ENCODE measurements at regions not wholly inside any gene's neighbourhood (a gene's known extent, or its start where the extent isn't known, plus 50 kb on each side); places are given as distances from the start of the nearest gene placed in this dataset.

- DNase-seq (ENCODE audit: low read depth) = no peak
- H3K4me3 ChIP-seq (ENCODE audit: low read length) = no peak overlapping the region
- TF ChIP-seq CTCF (conservative IDR thresholded peaks at IDR 0.05; ENCODE audit: low read length) = no peak
Measured at GRCh38 chr5:105782501-105782900, 1888.2 kb downstream of the EFNA5 start.

GRCh38 chr5:105773241-105773640 is 1897.5 kb downstream of the EFNA5 start:
- TF ChIP-seq CTCF (conservative IDR thresholded peaks at IDR 0.05; ENCODE audit: low read length) = no peak
- H3K4me3 ChIP-seq (ENCODE audit: low read length) = no peak overlapping the region
- DNase-seq (ENCODE audit: low read depth) = no peak

GRCh38 chr5:105767267-105767666 is 1903.5 kb downstream of the EFNA5 start:
- no peak overlapping the region for H3K4me3 ChIP-seq (ENCODE audit: low read length)
- DNase-seq (ENCODE audit: low read depth) = no peak
- TF ChIP-seq CTCF (conservative IDR thresholded peaks at IDR 0.05; ENCODE audit: low read length) = no peak

GRCh38 chr5:105762728-105763127 is 1908.0 kb downstream of the EFNA5 start:
- no peak for TF ChIP-seq CTCF (conservative IDR thresholded peaks at IDR 0.05; ENCODE audit: low read length)
- H3K4me3 ChIP-seq (ENCODE audit: low read length) = no peak overlapping the region
- DNase-seq (ENCODE audit: low read depth) = no peak

- H3K4me3 ChIP-seq (ENCODE audit: low read length) = no peak overlapping the region
Measured at GRCh38 chr5:105754056-105754455, 1916.7 kb downstream of the EFNA5 start.

DNA sequence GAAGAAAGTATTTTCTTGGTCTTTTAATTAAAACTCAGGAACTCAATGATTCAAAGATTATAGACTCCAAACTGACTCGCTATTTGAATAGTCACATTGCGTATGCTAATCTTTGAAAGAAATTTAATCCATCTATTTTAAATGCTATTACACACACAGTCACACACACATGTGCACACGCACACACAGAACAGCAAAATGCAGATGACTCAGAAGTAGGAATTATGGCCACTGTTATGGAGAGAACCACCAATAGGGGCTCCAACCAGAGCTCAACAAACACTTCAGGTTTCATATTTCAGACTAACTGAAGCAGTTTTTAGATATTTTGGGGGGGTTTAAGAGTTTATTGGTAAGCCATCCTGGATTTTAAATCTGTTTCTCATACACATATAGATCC is 1917.9 kb downstream of the EFNA5 start:
- no peak for TF ChIP-seq CTCF (conservative IDR thresholded peaks at IDR 0.05; ENCODE audit: low read length)
- no peak for DNase-seq (ENCODE audit: low read depth)
- H3K4me3 ChIP-seq (ENCODE audit: low read length) = no peak overlapping the region

More at GRCh38 chr5:105754056-105754455, 1916.7 kb downstream of the EFNA5 start:
- TF ChIP-seq CTCF (conservative IDR thresholded peaks at IDR 0.05; ENCODE audit: low read length) = no peak
- no peak for DNase-seq (ENCODE audit: low read depth)

- no peak for TF ChIP-seq CTCF (conservative IDR thresholded peaks at IDR 0.05; ENCODE audit: low read length)
- H3K4me3 ChIP-seq (ENCODE audit: low read length) = no peak overlapping the region
- no peak for DNase-seq (ENCODE audit: low read depth)
Measured at GRCh38 chr5:105751908-105752307, 1918.8 kb downstream of the EFNA5 start.
